Testis (tissue), 2 donors: ENCODE measurements at regions not wholly inside any gene's neighbourhood (a gene's known extent, or its start where the extent isn't known, plus 50 kb on each side); places are given as distances from the start of the nearest gene placed in this dataset.

Experiments
- CTCF ChIP-seq, 3 experiments: fragments of 450-650 bp in 2 of 3; fragments of 200-600 bp in 1 of 3; sonication (generic) in 1 of 3; IDR thresholded peaks; one replicate each; pipeline ENCODE4 v1.5.1; 2016 to 2019; ENCODE audit warnings: antibody characterized with exemption in 3 of 3, mild to moderate bottlenecking in 2 of 3, moderate library complexity in 1 of 3
- POLR2A ChIP-seq: fragments of 450-650 bp; IDR thresholded peaks from one replicate; pipeline ENCODE4 v1.6.1; 2017; ENCODE audit warnings: antibody characterized with exemption, mild to moderate bottlenecking, moderate library complexity

- TF ChIP-seq CTCF (IDR thresholded peaks at IDR 0.05) (no peak), POLR2A (no peak)
Measured at GRCh38 chr6:19377722-19378121, 459.4 kb upstream of the ID4 start.
